ENCODE measurements at regions not wholly inside any gene's neighbourhood (a gene's known extent, or its start where the extent isn't known, plus 50 kb on each side); places are given as distances from the start of the nearest gene placed in this dataset.
"Not testable (repeated sequence)": the region's sequence is repeated elsewhere in the genome, so short reads cannot be mapped to it uniquely, and the experiment has no call there.

DNA sequence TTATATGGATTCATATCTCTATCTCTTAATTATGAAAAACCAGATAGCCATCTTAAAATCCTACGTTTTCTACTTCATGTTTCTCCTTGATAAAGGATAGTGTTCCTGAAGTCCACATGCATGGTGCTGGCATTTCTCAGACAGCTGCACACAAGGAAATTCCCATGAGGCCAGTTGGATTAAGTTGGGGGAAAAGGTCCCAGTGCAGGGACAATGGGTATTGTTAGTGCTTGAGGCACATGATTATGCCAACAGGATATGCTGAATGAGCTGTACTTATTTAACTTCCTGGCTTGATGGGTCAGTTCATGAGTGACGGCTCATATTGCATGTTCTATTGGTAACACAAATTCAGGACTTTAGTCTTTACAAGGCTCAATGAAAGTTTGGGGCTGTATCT is 913.9 kb upstream of the NDST4 start:
- FAIRE-seq (no peak), DNase-seq (ENCODE audit: low spot score) (no peak)

DNA sequence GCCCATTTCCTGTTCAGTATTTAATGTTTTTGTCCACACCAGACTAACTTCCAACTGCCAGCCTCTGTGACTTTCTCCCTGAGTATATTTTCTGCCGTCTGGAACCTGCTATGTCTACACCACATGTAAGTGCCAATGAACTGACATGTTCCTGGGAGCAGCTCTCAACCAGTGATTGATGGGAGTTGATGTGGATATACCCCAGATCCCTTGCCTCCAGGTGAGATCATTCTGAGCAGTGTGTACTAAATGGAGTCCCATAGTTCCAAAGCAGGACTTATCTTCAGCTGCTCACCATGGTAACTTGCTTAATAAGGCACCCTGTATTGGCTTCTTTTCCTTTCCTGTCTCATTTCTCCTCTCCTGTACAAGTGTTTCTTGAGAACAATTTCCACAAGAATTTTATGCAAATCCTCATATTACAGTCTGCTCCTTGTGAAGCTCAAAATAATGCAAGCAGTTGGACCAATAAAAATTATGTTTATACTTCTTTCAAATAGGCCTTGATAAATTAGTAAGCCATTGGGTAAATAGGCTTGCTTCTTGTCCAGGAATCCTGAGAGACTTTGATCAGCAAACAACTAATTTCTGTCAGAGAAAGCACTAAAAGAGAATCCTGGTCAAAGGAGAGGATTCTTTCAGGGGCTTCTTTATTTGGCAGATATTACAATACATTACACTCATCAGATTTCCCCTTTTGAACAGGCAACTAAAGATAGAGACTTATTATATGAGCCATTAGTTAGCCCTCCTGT is 911.7 kb upstream of the NDST4 start:
- FAIRE-seq, result no peak
- DNase-seq (ENCODE audit: low spot score), result no peak

DNA sequence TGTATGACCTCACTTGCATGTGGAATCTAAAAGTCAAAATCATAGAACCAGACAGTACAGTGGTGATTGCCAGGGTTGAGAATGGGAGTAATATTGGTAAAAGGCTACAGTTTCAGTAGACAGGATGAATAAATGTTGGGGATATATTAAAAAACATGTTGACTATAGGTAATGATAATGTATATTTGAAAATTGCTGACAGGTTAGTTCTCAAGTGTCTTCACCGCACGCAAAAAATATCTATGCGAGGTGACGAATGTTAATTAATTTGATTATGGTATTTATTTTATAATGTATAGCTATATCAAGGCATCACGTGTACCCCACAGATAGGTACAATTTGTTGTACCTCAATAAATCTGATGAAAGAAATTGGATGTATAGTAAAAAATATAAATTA is 909.6 kb upstream of the NDST4 start:
- no peak for FAIRE-seq
- no peak for DNase-seq (ENCODE audit: low spot score)

DNA sequence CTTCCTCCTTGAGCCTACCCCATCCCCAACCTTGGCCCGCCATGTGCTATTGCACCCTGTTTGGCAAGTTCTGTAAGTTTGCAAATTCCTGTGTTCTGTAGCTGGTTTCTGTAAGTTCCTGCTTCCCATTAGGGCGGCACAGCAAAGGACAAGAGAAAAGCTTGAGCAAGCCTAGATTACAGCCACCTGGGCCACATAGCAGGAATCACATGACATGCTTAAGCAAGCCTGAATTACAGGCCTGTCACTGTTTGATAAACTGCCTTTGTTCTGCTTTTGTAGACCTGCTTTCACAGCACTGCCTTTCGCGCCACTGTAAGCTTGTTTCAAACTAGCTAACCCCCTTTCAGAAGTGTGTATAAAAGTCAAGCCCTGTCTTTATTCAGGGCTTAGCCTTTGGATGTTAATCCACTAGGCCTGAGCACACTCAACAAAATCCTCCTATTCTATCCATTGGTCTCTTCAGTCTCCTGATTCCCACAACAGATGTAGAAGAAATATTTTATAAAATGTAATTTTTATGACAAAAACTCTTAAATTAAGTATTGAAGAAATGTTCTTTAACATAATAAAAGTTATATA is 906.8 kb upstream of the NDST4 start:
- no peak for FAIRE-seq

DNA sequence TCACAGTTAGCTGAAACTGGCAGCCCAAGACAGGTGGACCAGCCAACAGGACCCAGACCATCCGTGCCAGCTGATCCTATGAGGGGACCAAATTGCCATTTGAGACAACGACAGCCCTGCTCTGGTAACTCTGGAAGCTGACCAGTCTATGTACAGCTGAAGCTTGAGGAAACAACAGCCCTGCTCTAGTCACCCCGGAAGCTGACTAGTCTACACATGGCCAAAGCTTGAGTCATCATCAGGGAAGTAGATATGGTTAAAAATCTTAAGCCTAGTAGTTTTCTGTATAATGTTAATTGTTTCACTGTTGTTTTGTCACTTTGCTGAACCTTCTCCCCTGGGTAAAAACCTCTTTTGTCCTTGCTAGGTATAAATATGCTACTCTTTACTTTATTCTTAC is 905.4 kb upstream of the NDST4 start:
- FAIRE-seq, result no peak

More for the DNA sequence above, 906.8 kb upstream of the NDST4 start:
- DNase-seq (ENCODE audit: low spot score), result no peak

DNA sequence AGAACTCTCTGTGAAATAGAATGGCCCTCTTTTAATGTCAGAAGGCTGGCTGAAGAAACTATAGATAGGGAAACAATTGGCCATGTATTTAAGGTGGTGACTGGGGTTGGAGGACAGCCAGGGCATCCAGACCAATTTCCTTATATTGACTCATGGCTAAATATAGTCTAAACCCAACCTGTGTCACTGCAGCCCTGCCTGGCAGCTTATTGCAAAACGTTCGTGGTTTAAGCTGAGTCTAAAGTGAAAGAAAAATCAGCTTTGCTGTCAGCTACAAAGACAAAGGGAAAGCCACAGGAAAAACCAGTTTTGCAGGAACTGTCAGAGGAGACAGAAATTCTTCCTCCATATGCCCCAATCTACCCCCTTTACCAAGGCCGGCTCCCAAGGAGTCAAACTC is 902.8 kb upstream of the NDST4 start:
- FAIRE-seq (no peak), DNase-seq (ENCODE audit: low spot score) (peak; percentile 41)

More for the DNA sequence above, 905.4 kb upstream of the NDST4 start:
- peak; percentile 36 for DNase-seq (ENCODE audit: low spot score)

DNA sequence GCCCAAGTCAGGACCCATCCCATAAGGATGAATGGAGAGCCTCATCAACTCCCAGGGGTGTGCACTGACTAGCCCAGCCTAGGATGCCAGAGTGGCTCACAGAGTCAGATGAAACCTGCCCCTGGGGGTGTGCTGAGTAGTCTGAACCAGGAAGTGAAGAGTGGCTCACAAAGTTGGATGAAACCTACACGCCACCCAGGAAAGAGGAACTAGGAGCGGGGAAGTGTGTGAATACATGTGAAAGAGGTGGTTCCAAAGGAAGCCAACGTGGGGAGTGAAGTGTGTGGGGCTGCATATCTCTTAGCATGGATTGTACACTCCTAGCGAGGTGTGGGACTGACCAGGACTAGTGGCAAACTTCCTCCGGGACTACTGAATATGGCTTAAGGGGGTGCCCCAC is 902.1 kb upstream of the NDST4 start:
- FAIRE-seq (no peak), DNase-seq (ENCODE audit: low spot score) (no peak)

DNA sequence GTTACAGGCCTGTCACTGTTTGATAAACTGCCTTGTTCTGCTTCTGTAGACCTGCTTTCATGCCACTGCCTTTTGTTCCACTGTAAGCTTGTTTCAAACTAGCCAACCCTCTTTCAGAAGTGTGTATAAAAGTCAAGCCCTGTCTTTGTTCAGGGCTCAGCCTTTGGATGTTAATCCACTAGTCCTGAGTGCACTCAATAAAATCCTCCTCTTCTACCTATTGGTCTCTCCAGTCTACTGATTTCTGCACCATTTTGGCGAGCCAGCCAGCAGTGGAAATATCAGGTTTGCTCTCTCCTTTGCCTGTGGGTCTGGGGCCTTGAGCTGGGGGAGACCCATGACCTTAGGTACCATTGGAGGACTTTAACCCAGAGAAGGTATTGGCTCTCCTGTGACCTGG is 901.6 kb upstream of the NDST4 start:
- FAIRE-seq, result no peak
- no peak for DNase-seq (ENCODE audit: low spot score)

DNA sequence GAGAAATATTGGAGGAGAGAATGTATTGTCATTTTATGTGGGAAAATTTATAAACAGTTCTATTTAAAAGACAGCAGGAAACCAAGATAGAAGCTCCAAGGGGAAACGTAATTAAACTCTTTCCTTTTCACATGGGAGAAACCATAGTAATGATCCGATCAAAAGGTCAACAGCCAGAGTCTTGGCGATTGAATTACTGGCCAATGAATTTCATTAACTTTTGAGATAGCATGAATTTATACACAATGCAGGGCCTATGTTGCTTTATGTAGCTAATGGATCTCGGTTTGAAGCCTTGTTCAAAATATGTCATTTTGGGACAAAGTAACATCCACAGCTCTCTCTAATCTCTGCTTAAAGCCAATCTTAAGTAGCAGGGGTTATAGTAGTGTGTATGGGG is 897.5 kb upstream of the NDST4 start:
- DNase-seq (ENCODE audit: low spot score), result no peak
- FAIRE-seq, result no peak

DNA sequence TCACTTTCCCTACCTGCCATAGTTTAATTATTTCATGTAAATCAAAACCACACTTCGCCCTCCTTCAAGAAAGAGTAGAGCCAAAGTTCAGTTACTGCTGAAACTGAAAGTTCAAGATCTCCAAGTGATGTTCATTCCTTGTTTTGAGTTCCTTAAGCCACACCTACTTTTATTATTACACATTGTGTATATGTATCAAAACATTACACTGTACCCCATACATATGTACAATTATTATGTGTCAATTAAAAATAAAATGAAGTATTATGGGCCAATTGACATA is 892.3 kb upstream of the NDST4 start:
- FAIRE-seq, result no peak
- DNase-seq (ENCODE audit: low spot score), result no peak

DNA sequence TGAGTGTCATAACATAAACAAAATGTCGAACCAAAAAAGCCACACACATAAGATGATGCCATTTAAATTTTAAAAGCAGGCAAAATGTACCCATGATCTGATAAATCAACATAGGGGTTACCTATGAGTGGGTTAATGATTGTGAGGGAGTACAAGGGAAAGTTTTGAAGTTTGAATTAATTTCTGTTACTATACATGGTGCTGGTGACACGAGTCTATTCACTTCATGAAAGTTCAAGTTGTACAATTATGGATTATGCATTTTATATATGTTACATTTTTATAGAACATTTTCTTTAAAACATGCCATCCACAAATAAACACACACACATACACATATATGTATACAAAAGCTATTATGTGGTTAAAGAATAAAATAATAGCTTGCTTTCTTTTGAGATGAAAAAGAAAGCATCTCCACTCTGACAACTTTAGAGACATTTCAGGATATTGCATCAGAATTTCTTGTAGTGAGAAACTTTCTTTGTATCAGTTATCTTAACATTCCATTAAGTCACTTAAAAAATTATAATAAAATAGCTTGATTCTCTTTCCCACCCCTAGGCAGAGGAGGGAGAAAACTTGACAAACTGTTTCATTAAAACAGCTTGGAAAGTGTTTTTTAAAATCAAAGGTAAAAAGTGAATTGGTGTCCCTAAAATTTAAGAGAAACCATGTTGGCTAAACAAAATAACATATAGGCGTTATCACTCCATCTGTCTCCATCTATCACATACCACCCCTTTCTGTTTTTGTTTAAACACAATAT is 891.8 kb upstream of the NDST4 start:
- FAIRE-seq, result no peak

DNA sequence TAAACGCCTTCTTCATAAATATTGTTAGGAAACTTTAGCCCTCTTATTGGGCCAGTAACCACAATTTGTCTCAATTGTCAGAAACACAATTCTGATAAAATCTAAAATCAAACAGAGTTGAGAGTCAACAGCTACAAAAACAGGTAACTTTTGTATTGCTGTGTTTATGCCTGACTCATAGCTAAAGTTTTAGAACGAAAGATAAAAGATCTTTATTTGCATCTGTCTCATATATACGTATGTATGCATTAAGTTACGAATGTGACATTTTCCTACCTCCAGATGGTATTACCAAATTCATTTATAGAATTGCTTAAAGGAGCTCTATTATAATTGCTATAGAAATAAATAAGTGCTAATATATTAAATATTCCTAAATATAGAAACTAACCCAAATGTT is 887.9 kb upstream of the NDST4 start:
- no peak for FAIRE-seq

More for the DNA sequence above, 891.8 kb upstream of the NDST4 start:
- no peak for DNase-seq (ENCODE audit: low spot score)

DNA sequence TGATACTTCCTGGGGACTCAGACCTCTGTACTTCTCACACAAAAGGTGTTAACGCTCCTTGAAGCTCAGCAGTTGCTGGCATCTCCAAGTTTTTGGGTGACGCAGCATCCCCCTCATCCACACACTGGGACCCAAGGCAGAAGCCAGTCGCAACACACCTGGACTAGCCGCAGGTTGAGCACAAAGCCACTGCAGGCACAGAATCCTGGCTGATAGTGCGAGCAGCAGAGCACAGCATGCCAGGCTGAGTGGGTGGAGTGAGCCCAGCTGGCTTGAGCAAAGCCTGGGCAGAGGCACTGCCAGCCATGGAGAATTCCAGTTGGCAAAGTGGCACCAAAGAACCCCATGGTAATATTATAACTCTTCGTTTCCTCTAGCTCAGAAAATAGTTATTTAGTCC is 873.2 kb upstream of the NDST4 start:
- FAIRE-seq, result no peak
- DNase-seq (ENCODE audit: low spot score), result no peak

More for the DNA sequence above, 887.9 kb upstream of the NDST4 start:
- no peak for DNase-seq (ENCODE audit: low spot score)

DNA sequence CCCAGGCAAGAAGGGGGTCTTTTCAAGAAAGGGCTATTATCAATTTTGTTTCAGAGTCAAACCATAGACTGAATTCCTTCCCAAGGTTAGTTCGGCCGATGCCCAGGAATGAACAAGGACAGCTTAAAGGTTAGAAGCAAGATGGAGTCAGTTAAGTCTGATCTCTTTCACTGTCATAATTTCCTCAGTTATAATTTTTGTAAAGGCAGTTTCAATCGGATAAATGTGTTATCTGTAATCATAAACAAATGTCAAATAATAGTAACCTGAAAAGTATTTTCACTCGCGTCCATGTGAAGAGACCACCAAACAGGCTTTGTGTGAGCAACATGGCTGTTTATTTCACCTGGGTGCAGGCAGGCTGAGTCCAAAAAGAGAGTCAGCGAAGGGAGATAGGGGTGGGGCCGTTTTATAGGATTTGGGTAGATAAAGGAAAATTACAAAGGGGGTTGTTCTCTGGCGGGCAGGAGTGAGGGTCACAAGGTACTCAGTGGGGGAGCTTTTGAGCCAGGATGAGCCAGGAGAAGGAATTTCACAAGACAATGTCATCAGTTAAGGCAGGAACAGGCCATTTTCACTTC is 862.1 kb upstream of the NDST4 start:
- not testable (repeated sequence) for FAIRE-seq; DNase-seq (ENCODE audit: low spot score)

DNA sequence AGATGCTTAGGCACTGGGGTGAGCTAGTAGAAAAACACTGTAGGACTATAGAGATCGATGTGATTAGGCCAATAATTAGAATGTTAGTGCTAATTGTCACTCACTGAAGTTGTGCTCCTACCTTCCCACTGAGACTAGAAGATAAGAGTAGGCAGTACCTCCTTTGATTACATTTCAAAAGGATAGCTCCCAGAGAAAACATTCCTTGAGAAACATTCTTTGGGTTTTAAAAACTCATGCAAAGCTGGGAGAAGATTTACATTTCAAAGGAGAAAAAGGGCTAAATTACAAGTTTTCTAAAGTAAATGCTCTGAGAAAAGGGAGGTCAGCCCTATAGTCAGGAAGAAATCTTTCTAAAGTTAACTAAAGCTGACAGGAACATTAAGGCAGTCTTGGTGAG is 860.3 kb upstream of the NDST4 start:
- FAIRE-seq (no peak), DNase-seq (ENCODE audit: low spot score) (no peak)

DNA sequence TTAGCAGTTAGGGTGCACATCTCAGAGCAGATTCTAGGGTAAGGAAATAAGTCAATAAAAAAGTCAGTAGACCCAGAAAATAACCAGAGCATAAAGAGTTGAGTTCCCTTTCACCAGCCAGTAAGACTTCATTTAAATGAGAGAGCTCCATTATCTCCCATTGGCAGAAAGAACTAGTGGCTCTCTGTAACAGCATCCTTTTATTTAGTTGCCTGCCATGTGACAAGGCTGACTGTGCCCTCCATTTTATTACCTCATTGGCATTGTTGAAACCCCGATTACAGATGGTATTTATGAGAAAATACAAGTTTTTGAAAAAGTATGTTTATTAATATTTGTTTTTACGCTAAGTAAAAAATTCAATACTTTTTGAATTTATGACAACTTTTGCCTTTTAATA is 859.5 kb upstream of the NDST4 start:
- DNase-seq (ENCODE audit: low spot score) (no peak), FAIRE-seq (no peak)

DNA sequence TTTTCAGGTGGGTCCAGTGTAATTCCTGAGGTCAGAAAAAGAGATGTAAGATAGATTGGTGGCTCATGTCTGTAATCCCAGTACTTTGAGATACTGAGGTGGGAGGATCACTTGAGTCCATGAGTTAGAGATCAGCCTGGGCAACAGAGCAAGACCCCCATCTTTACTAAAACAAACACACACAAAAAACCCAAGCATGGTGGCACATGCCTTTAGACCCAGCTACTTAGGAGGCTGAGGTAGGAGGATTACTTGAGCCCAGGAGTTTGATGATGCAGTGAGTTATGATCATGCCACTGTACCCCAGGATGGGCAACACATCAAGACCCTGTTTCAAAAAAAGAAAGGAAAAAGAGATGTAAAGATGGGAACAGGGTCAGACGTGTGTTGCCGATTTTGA is 857.4 kb upstream of the NDST4 start:
- FAIRE-seq (no peak), DNase-seq (ENCODE audit: low spot score) (no peak)

DNA sequence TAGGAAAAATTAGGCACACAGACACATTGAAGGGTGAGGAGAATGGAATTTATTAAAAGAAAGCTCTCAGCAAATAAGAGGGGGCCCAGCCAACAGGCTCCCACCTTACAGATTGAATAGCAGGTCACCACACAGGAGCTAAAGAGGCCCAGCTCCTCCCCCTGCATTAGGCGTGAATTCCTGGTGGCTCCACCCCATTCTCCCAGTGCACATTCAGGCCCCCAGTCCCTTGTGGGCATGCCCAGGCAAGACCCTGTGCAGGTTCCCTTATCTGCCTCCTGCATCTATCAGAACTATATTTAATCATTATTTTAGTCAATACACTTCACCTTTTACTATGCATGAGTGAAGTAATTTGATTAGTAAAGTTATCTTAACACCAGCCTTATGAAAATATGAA is 856.3 kb upstream of the NDST4 start:
- FAIRE-seq (no peak), DNase-seq (ENCODE audit: low spot score) (no peak)

DNA sequence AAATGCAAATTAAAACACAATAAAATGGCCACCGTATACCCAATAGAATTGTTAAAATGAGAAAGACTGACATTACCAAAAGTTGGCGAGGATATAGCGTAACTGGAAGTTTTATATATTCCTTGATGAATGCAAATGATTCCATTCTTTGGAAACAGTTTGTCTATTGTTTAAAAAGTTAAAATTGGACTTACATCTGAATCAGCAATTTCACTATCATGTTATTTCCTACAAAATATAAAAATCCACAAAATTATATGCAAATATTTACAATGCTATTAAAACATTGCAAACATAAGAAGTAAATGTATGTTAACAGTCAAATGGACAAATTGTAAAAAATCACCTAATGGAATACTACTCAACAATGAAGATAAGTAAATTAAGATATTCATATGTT is 852.2 kb upstream of the NDST4 start:
- FAIRE-seq (no peak), DNase-seq (ENCODE audit: low spot score) (no peak)

DNA sequence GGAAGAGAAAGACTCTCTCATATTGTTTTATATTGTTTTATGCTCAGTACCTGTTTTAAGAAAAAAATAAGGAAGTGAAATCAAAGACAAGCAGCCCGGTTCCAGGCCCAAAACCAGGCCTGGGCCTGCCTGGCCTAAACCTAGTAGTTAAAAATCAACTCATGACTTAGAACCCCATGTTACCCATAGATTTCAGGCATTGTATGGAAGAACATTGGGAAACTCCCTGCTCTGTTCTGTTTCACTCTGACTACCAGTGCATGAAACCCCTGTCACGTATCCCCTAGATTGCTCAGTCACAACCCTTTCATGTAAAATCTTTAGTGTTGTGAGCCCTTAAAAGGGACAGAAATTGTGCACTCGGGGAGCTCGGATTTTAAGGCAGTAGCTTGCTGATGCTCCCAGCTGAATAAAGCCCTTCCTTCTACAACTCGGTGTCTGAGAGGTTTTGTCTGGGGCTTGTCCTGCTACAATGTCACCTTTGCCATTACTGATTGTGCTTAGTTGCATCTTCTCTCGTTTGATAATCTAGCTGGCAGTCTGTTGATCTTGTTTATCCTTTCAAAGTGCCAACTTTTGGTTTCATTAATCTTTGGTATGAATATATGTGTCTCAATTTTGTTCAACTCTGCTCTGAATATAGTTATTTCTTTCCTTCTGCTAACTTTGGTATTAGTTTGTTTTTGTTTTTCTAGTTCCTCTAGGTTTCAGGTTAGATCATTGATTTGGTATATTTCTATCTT is 842.8 kb upstream of the NDST4 start:
- not testable (repeated sequence) for DNase-seq (ENCODE audit: low spot score); FAIRE-seq

DNA sequence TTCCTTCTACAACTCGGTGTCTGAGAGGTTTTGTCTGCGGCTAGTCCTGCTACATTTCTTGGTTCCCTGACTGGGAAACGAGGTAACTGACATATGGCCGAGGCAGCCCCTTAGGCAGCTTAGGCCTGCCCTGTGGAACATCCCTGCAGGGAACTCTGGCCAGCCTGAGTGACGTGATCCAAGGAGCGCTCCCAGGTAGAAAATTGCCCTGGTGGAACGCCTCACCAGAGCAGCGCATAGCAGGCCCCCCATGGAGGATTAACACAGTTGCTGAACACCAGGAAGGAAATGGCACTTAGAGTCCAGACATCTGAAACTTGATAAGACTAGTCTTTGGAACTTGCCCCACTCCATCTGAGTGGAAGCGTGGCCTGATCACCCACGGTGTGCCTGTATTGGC is 837.4 kb upstream of the NDST4 start:
- FAIRE-seq (no peak), DNase-seq (ENCODE audit: low spot score) (no peak)

Data from RCC 7860 (cell line).